Smooth muscle cell of the brain vasculature (primary cell): ENCODE measurements at regions not wholly inside any gene's neighbourhood (a gene's known extent, or its start where the extent isn't known, plus 50 kb on each side); places are given as distances from the start of the nearest gene placed in this dataset.

ENCODE experiments used
- DNase-seq: peaks from one replicate; pipeline ENCODE4 v3.0.0-alpha.2; 2012; ENCODE audit warnings: low read depth, low spot score

- no peak for DNase-seq
Observed at GRCh38 chr11:116189408-116190170, 583.2 kb downstream of the BUD13 start.

- no peak for DNase-seq
Observed at GRCh38 chr11:116188350-116188749, 584.4 kb downstream of the BUD13 start.

- DNase-seq: no peak
Observed at GRCh38 chr11:116187026-116187425, 585.8 kb downstream of the BUD13 start.

GRCh38 chr11:116185551-116185950 is 587.2 kb downstream of the BUD13 start:
- no peak for DNase-seq

GRCh38 chr11:116184763-116185162 is 588.0 kb downstream of the BUD13 start:
- no peak for DNase-seq

GRCh38 chr11:116182356-116182966 is 590.3 kb downstream of the BUD13 start:
- no peak for DNase-seq

GRCh38 chr11:116180806-116181600 is 591.8 kb downstream of the BUD13 start:
- DNase-seq: no peak

GRCh38 chr11:116179401-116179800 is 593.4 kb downstream of the BUD13 start:
- DNase-seq: no peak

- no peak for DNase-seq
Observed at GRCh38 chr11:116177521-116178210, 595.1 kb downstream of the BUD13 start.

GRCh38 chr11:116176484-116177005 is 596.2 kb downstream of the BUD13 start:
- DNase-seq: no peak

GRCh38 chr11:116175707-116176106 is 597.1 kb downstream of the BUD13 start:
- no peak for DNase-seq

GRCh38 chr11:116173941-116174911 is 598.6 kb downstream of the BUD13 start:
- no peak for DNase-seq

GRCh38 chr11:116173506-116173905 is 599.3 kb downstream of the BUD13 start:
- DNase-seq: no peak

- DNase-seq: no peak
Observed at GRCh38 chr11:116172851-116173250, 599.9 kb downstream of the BUD13 start.

- no peak for DNase-seq
Observed at GRCh38 chr11:116172156-116172555, 600.6 kb downstream of the BUD13 start.

- DNase-seq: no peak
Observed at GRCh38 chr11:116171271-116172140, 601.3 kb downstream of the BUD13 start.

- DNase-seq: no peak
Observed at GRCh38 chr11:116170526-116171120, 602.2 kb downstream of the BUD13 start.

- DNase-seq: no peak
Observed at GRCh38 chr11:116169776-116170175, 603.0 kb downstream of the BUD13 start.

- no peak for DNase-seq
Observed at GRCh38 chr11:116168459-116168787, 604.4 kb downstream of the BUD13 start.
